Endometrium (tissue), 2 donors: ENCODE measurements at regions not wholly inside any gene's neighbourhood (a gene's known extent, or its start where the extent isn't known, plus 50 kb on each side); places are given as distances from the start of the nearest gene placed in this dataset.
"Not testable (repeated sequence)": the region's sequence is repeated elsewhere in the genome, so short reads cannot be mapped to it uniquely, and the experiment has no call there.

ENCODE experiments used
- FAIRE-seq: peaks from 2 replicates; lab custom pipeline; 2012; peaks lifted over from hg19 to GRCh38; lab: Jason Lieb, UNC
- donor health status: control.
- donor health status: control.

DNA sequence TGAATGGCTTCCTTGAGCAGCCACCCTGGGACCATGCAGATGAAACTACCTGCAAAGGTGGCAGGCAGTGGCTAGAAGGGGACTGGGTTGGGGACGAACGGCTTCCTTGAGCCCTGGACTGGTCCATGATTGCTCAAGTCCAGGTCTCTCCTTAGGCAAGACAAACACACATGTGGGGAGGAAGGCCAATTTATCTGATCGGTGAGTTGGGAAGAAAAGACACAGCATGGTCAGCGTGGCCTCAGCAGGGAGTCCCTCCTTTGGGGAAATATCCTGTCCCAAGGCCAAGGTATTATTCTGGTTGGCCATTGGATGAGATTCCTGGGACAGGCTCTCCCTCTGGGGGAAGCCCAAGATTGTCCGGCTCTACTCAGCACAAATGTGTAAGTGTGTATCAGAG is 116.3 kb upstream of the ERG start:
- no peak for FAIRE-seq

DNA sequence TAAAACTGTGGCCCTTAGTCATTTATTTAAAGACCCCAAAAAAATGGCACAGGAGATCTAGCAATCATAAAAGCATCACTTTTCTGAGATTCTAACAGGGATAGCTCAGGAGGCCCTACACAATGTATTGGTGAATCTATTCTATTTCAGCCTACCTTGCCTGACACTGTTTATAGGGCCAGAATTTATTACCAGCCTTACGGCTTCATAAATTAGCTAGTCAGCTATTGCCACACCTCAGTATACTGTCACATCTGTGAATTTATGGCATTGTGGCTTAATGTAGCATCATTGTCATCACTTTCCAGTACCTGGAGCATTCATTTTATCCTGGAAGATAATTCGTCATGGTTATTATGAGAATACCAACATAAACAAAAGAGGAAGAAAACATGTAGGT is 121.2 kb upstream of the ERG start:
- no peak for FAIRE-seq

DNA sequence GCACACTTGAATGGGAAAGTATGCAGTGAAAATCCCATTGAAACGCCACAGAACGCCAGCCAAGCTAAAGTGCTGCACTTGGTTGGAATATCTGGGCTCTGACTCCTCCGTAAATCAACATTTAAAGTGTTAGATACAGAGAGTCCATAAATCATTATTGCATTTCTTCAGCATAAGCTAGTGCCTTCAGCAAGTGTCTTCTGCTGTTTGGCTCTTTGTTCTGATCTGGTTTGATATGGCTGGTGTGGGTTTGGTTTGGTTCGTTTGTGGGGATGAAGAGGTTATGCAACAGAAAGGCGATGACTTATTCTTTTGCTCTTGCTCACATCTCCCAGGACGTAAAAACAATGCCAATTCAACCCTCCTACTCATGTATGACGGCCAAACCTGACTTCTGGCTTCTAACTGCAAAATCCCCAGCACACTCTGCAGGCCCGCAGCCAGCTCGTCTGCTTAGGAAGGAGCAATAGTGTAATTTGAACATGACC is 121.8 kb upstream of the ERG start:
- no peak for FAIRE-seq

DNA sequence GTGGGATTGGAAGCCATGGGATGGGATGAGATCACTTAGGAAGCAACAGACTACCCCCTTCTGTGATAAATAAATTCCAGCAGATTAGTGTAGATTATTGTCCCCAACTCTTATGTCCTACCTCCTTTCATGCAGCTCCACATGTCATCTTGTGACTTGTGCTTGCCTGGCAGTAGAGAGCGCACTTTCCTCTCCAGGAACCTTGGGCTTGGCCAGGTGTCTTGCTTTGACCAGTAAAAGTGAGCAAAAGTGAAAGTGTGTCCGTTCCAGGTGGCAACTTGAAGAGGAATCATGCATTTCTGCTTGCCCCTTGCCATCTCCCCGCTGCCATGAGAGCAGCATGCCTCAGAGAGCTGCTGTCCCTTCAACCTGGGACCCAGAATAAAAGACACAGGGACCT is 122.9 kb upstream of the ERG start:
- no peak for FAIRE-seq

DNA sequence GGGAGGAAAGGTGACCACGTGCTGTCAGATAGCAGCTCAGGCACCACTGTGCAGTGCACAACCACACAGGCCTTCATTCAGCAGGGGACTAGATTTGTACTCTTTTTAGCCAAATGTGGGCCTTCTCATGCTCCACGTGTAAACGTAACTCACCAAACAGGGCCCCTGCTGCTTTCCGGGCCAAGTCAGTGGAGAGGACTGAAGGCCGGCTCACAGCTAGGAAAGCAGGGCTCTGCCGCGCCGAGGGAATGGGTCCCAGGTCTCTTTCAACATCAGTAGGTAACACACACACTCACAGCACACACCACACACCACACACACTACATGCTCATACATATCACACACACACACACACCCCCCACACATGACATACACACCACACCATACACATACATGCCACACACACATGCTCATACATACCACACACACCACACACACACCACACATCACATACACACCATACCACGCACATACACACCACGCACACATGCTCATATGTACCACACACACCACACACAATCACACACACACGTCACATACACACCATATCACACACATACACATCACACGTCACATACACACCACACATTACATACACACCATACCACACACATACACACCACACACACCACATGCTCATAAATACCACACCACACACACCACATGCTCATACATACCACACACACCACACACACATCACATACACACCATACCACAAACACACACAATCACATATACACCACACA is 124.0 kb upstream of the ERG start:
- FAIRE-seq = no peak

DNA sequence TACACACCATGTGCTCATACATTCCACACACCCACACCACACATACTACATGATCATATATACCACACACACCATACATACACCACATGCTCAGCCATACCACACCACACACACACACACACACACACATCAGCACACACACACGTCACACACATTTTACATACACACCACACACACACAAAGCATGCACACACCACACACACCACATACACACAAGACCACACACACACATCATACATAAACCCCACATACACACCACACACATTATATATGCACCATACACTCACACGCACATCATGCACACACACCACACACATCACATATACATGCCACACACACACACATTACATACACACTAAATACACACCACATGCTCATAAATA is 124.5 kb upstream of the ERG start:
- FAIRE-seq = no peak

DNA sequence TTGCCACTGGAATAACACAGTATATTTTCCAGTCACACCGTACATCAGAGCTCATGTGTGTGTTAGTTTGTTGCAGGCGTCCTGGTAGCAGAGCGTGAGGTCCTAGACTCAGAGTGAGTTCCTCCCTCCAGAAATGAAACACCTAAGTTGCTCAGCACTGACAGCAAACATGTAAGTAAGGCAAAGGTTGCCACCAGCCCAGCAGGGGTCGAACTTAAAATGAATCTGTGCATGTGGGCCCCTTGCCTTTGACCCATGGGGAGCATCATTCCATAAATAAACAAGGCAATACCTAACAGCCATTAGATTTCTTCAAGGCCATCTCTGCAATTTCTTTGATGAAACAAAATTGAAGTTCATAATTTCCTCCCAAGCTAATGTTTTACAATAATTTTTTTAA is 125.3 kb upstream of the ERG start:
- FAIRE-seq = no peak

DNA sequence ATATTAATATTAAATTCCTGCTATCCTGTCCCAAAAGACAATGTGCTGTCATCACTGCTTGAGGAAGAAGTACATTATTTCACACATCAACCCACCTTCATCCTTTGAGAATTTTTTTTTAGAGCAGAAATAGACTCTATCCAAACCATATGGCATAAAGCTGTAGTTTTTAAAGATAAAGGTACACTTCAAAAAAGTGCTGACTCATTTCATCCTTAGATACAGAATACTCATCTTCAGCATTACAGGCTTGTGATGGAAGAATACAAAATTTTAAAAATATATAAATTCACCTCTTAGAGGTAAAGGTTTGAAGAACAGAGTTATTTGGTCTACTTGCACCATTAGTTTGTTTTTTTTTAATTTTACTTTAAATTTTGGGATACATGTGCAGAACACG is 126.7 kb upstream of the ERG start:
- no peak for FAIRE-seq

DNA sequence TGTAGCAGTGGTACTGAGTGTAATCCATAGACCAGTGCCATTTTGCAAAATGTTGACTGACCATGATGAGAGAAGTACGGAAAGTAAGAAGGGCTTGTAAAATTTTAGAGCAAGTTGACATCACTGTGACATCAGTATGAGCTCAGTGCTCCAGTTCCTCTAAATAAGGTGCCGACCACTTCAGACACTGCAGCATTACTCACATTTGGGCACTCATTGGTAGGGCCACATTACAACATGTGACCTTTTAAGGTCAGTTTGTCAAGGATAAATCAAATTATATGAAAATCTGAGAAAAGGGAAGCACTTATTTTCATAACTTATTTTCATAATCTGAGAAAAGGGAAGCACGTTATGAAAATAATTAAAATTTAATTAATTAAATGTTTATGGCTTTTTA is 128.0 kb upstream of the ERG start:
- FAIRE-seq = no peak

DNA sequence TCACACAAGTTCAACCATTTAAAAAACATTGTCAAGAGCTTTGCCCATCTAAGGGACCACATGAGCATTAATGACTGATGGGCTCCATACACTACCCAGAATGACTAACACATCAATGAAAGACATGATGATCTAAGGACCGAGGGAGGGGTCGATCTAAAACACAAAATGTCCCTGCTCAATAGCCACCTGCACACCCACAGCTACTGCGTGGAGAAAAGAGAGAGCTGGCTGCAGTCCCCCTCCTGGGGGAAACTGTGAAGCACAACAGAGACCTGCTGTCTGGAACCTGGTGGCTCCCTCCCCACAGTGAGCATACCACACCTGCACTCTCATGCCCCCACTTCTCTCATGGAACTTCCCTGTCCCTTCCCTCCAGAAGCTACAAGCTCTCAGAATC is 130.1 kb upstream of the ERG start:
- no peak for FAIRE-seq

DNA sequence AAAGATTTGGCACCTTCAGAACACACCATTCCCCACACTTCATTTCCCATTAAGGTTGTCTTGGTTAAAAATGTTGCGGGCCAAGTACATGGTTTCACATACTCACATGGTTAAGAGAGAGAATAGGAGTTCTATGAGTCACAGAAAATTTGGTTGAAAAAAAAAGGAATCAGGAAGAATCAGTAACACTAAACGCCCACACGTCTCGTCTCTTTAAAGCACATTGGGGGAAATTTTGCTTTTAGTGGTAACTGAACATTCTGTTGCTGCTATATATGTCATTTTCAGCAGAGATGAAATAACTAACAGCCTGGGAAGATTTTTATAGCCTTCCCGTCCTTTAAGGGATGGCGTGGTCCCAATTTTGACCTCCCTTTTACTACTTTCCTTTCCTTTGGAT is 132.9 kb upstream of the ERG start:
- no peak for FAIRE-seq

DNA sequence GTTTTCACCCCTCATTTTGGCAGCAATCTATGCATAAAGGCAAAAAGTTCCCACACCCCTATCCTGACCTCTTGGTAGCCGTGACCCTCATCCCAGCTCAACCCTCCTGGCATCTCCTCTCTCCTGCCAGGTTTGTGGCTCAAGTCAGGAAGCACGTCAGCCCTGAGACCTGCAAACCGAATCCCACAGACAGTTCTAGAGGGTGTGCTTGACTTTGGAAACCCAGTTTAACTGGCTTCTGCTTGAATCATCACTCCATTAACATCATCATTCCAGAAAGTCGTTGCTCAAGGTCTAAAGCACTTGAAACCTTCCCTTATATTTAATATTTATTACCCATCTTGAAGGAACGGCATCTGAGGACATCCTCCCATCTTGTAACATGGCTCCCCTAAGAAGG is 133.4 kb upstream of the ERG start:
- FAIRE-seq = no peak

DNA sequence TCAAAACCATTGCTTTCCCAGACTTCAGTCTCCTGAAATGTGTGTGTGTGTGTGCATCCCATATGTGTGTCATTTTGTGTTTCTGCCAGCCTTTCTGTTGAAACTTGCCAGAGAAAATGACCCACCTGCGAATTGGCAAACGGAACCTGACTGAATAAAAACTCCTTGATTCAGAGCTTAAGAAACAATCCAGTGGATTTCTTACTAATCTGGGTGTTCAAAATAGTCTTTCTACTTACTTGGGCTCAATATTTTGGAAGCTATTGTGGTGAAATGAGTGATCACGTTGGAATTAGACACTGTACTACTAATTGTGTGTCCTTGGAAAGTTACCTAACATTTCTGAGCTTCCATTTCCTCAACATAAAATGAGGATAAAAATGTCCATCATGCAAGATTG is 138.9 kb upstream of the ERG start:
- no peak for FAIRE-seq

DNA sequence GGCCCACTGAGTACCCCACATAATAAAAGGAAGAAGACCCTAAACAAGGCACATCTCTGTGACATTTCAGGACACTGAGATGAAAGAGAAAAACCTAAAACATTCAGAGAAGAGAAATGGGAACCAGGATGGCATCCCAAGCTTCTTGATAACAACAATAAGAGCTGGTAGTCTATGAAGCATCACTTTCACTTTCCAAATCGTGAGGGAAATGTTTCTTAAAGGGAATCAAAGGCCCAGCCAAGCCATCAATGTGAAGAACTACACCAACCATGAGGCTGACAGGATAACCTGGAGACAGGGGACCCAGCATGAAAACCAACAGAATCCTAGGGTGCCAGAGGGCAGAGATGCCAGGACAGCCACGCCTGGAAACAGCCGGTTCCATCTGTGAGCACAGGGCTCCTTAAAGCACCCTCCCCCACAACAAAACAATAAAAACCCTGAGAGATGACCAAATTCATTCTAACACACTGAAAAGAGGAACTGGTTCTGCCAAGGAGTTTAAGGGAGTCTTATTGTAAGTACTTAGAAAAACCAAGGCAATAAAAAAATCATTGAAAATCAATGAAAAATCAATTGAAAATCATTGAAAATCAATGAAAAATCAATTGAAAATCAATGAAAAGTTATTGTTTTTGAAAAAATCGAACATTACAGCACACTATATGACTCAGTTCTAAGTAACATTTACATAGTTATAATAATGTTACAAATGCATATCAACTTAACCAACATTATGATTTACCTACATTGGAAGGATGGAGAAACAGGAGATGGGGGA is 141.5 kb upstream of the ERG start:
- FAIRE-seq = no peak

DNA sequence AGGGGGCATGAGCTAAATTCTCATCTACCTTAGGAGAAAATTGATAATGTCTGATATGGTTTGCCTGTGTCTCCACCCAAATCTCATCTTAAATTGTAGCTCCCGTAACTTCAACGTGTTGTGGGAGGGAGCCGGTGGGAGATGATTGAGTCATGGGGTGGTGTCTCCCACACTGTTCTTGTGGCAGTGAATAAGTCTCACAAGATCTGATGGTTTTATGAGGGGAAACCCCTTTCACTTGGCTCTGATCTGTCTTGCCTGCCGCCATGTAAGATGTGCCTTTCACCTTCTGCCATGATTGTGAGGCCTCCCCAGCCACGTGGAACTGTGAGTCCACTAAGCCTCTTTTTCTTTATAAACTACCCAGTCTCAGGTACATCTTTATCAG is 142.1 kb upstream of the ERG start:
- FAIRE-seq = not testable (repeated sequence)

DNA sequence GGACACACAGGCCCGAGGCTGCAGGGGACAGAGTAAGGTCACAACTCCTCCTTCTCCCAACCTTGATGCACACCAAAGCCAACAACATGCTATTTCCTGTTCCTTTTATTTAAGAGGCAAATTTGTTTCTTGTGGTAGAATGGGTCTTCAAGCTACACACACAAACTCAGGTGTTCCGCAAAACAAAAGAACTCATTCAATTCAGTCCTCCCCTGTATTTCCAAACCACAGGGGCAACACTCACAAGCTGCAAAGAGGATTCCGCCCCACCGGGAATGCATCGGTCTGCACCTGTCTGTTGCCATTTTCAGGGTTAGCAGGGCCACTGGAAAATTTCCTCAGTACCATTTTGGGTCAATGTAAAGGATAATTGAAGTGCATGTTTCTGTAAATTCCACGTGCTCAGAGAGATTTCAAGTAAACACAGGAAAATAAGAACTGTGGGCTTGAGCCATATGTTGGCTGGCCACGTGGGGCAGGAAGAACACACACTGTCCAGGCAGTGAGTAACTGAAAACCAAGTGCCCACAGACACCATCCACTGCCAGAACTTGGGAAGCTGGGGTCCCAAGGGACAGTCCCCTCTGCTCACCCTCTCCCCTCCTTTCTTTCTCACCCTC is 145.2 kb upstream of the ERG start:
- no peak for FAIRE-seq

DNA sequence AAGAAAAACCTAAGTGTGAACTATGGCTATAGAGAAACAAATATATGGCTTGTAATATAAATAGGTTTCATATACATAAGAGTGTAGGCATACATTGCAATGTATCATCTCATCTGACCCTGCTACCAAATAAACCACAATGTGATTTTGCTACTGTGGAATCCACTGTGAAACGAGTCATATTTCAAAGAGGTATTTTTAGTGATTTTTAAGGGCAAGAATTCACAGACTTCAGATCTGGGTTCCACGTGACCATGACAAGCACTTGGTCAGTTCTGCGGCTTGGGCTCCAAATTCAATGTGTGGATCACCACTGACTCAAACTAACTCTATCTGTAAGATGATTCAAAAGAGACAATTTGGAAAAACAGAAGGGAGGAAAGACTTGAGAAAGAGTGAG is 147.0 kb upstream of the ERG start:
- no peak for FAIRE-seq

DNA sequence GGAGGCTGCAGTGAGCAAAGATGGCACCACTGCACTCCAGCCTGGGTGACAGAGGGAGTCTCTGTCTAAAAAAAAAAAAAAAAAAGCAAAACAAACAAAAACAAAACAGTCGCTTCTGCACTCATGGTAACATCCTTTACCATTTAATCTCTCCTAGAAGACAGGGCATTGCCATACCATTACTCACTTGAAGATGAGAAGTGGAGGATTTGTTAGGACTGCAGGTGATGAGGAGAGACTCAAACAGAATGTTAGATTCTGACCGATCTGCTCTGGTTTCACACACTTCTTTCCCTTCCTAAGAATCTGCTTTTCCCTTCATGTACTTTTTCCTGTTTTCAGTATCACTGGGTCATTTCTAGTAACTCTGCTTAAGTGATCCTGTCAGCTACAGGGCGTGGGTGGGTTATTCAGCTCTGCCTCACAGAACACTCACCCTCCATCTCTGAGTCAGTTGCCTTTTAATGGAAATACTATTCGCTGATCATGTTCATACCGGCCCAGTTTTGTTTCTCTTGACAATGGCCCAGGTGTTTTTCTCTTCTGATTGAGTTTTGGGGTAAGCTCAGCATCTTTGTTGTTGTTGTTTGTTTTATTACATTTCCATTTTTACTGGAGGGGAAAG is 148.0 kb upstream of the ERG start:
- no peak for FAIRE-seq

DNA sequence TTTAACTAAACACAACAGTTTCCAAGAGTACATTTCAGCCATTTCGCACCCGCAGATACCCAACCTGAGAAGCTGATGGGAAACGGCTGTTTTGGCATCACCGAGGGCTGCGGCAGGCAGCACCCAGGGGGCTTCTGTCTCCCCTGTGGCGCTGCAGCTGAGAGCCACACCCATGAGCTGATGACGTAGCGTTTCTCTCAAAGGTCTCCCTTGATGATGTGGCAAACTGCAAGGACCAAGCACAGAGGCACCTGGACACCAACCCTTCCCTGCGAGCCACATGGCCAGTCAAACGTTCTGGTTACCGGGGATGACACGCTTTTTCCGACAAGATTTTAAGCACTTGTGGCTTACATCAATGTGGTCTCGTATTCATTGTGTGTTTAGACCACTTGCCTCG is 150.8 kb upstream of the ERG start:
- no peak for FAIRE-seq

DNA sequence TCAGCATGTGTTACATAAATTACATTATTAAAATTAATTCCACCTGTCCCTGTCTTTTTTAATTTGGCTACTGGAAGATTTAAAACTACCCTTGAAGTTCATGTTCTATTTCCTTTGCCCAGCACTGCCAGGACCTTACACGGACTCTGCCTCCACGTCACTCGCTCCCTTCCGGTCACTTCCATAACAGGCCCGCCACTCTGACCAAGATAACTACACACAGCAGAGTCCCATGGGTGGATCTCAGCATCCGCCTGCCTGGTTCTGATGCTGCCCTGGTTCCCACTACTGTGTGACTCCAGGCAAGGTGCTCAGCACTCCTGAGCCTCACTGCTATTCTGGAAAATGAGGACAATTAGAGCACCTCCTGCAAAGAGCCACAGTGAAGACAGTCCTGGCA is 153.3 kb upstream of the ERG start:
- no peak for FAIRE-seq

DNA sequence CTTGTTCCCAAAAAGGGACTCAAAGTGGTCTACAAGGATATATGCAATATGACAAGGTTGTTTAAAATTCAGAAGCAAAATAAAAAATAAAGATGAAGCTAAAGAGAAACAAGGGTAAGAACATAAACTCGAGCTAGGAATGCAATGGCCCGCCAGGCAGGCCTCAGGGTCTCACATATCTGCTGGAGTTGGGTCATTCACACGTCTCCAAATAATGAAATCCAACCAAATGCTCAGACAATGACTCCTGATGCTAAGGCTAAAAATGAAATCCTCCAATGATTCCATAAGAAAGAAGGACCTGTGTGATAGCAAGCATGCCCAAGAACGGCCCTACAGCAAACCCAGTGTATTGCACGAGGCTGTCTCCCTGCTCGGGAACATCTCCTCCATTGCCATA is 153.3 kb upstream of the ETS2 start:
- no peak for FAIRE-seq

DNA sequence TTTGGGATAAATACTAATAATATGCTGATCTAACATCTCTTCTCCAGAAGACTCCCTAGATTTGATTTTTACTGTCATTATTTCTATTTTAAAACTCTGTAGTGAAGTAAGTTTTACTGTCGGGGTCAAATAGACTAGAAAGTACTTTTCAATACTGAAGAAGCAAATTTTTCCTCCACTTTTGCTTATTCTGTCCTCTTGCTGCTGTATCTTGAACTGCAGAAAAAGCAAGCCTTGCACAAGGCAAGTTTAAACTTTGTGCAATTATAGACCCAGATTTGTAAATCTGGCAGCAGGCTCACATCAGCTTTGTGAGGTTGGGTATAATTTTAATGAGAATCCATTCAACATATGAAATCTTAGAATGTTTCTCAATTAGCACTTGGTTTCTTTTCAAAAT is 151.1 kb upstream of the ETS2 start:
- no peak for FAIRE-seq

DNA sequence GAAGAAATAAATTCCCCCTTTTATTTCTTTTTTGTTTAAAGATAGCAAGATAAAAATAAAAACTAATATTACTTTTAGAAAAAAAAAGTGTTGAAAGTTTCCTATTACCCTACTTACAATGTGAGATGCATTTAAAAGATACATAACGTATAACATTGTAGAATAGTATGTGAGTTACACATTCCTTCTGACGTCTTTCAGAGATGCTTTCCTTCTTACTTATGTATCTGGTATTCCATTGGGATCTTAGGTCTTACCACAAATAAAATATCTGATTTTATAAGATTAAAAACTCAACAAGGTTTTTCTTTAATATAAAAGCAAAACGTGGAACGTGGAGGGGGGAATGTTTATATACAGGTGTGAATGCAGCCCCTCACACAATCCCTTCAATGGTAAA is 147.2 kb upstream of the ETS2 start:
- no peak for FAIRE-seq
